ENCODE measurements at regions not wholly inside any gene's neighbourhood (a gene's known extent, or its start where the extent isn't known, plus 50 kb on each side); places are given as distances from the start of the nearest gene placed in this dataset.

DNA sequence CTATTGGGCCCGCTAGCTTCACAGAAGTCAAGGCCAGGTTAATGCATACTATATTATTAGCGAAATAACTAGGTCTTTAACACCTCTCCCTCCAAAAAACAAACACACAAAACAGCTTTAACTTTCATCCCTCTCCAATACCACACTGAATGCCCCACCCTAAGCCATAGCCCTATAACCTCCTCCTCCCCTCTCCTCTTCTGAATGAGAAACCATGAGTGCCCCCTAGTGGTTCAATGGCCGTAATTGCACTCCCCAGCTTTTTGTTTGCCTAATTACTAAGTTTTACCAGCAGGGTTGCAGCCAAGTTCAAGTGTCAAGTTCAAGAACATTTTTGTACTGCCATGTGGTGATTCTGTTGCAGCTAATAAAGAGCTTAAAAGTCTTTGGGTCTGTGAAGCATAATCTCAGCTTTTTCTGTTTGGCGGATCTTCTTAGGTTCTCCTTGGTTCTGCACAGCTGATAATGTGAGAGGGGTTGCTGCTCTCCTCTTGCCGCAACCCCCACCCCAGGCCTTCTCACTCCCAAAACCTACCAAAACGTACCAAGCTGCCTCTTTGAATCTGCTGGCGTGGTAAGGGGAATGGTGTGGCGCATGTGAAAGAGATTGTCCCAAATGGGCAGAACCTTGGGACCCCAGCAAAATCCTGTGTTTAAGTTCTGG is 57.9 kb downstream of the RPL22L1 start:
- TF ChIP-seq, protein P1, sequence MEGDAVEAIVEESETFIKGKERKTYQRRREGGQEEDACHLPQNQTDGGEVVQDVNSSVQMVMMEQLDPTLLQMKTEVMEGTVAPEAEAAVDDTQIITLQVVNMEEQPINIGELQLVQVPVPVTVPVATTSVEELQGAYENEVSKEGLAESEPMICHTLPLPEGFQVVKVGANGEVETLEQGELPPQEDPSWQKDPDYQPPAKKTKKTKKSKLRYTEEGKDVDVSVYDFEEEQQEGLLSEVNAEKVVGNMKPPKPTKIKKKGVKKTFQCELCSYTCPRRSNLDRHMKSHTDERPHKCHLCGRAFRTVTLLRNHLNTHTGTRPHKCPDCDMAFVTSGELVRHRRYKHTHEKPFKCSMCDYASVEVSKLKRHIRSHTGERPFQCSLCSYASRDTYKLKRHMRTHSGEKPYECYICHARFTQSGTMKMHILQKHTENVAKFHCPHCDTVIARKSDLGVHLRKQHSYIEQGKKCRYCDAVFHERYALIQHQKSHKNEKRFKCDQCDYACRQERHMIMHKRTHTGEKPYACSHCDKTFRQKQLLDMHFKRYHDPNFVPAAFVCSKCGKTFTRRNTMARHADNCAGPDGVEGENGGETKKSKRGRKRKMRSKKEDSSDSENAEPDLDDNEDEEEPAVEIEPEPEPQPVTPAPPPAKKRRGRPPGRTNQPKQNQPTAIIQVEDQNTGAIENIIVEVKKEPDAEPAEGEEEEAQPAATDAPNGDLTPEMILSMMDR (IDR thresholded peaks at IDR 0.05), result peak; percentile 77 to 87 (median 84)
- no peak for TF ChIP-seq POLR2A (IDR thresholded peaks at IDR 0.05)

Data from uterus (tissue), 2 donors.